KMS-11 (cell line): ENCODE measurements at regions not wholly inside any gene's neighbourhood (a gene's known extent, or its start where the extent isn't known, plus 50 kb on each side); places are given as distances from the start of the nearest gene placed in this dataset.

ENCODE experiments used
- H2AFZ ChIP-seq: fragments of 200-600 bp; sonication (generic); 2 replicates; pipeline ENCODE4 v1.6.1; 2016; ENCODE audit warnings: antibody characterized with exemption, mixed run types, low read depth
- H3K27ac ChIP-seq: fragments of 200-600 bp; sonication (generic); 2 replicates; pipeline ENCODE4 v1.6.1; 2016; ENCODE audit warnings: mild to moderate bottlenecking, mixed run types
- H3K27me3 ChIP-seq: fragments of 200-600 bp; sonication (generic); 2 replicates; pipeline ENCODE4 v1.6.1; 2017; ENCODE audit warnings: mild to moderate bottlenecking, low read depth, mixed run types, moderate library complexity; ENCODE audit not compliant: insufficient read depth
- H3K36me3 ChIP-seq: fragments of 200-600 bp; sonication (generic); 2 replicates; pipeline ENCODE4 v1.6.1; 2017; ENCODE audit warnings: mild to moderate bottlenecking, mixed run types; ENCODE audit not compliant: insufficient read depth
- H3K4me1 ChIP-seq: fragments of 200-600 bp; sonication (generic); 2 replicates; pipeline ENCODE4 v1.6.1; 2016; ENCODE audit warnings: mild to moderate bottlenecking, low read depth, mixed run types; ENCODE audit not compliant: poor library complexity, severe bottlenecking
- H3K4me2 ChIP-seq: fragments of 200-600 bp; sonication (generic); 2 replicates; pipeline ENCODE4 v1.7.0; 2016; ENCODE audit warnings: mild to moderate bottlenecking, mixed run types
- H3K4me3 ChIP-seq: fragments of 200-600 bp; sonication (generic); IDR thresholded peaks from 2 replicates; pipeline ENCODE4 v1.6.1; 2017; ENCODE audit warnings: low read depth, low read length, mixed read lengths; ENCODE audit not compliant: insufficient read depth
- H3K79me2 ChIP-seq: fragments of 200-600 bp; sonication (generic); 2 replicates; pipeline ENCODE4 v1.6.1; 2016; ENCODE audit warnings: low read depth, mixed run types; ENCODE audit not compliant: insufficient read depth
- H3K9ac ChIP-seq: fragments of 200-600 bp; sonication (generic); 2 replicates; pipeline ENCODE4 v1.6.1; 2016; ENCODE audit warnings: mild to moderate bottlenecking, mixed run types
- H4K20me1 ChIP-seq: fragments of 200-600 bp; sonication (generic); 2 replicates; pipeline ENCODE4 v1.6.1; 2016; ENCODE audit warnings: mild to moderate bottlenecking, mixed run types; ENCODE audit not compliant: insufficient read depth
- CTCF ChIP-seq: fragments of 200-600 bp; sonication (generic); conservative IDR thresholded peaks from 2 replicates; pipeline ENCODE4 v1.6.1; 2017; ENCODE audit warnings: low read depth, mild to moderate bottlenecking, antibody characterized with exemption, low read length, moderate library complexity, mixed read lengths

- no peaks in the 10 kb centered on the region for H3K79me2 ChIP-seq
Measured at GRCh38 chr2:120501591-120501990, 155.7 kb downstream of the INHBB start.

DNA sequence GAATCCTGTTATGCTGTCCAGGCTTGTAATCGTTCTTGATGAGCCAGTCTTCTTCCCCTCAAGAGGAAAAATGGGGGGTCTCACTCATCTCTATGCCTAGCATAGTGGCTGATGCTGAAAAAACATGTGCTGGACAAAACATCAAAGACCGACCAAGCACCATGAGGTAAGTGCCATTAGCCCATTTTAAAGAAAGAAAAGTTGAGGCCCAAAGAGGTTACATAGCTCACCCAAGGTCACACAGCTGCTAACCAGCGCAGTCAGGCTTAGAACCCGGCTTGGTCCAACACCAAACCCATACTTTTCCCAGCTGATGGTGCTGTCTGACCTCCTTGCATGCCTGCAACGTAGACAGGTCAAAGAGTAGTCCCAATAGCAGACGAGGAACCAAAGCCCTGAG lies 156.4 kb downstream of the INHBB start:
- no peaks in the 10 kb centered on the region for H3K36me3 ChIP-seq
- H3K9ac ChIP-seq: no peak overlapping the region
- H2AFZ ChIP-seq: no peak overlapping the region
- H3K27ac ChIP-seq: no peak overlapping the region
- H3K79me2 ChIP-seq: no peaks in the 10 kb centered on the region
- H3K4me2 ChIP-seq: no peak overlapping the region
- TF ChIP-seq CTCF: no peak
- no peaks in the 10 kb centered on the region for H4K20me1 ChIP-seq
- no peaks in the 10 kb centered on the region for H3K4me1 ChIP-seq
- no peaks in the 10 kb centered on the region for H3K27me3 ChIP-seq
- H3K4me3 ChIP-seq: no peak overlapping the region

More at GRCh38 chr2:120501591-120501990, 155.7 kb downstream of the INHBB start:
- no peak for TF ChIP-seq CTCF
- Histone ChIP-seq H3K4me2 (no peak overlapping the region), H3K36me3 (no peaks in the 10 kb centered on the region), H3K4me1 (no peaks in the 10 kb centered on the region), H2AFZ (no peak overlapping the region), H3K9ac (no peak overlapping the region), H3K27ac (no peak overlapping the region), H3K4me3 (no peak overlapping the region), H3K27me3 (no peaks in the 10 kb centered on the region), H4K20me1 (no peaks in the 10 kb centered on the region)

- no peak overlapping the region for H2AFZ ChIP-seq
Measured at GRCh38 chr2:120502761-120503160, 156.8 kb downstream of the INHBB start.

GRCh38 chr2:120503206-120503792 lies 157.4 kb downstream of the INHBB start:
- no peak for TF ChIP-seq CTCF
- no peaks in the 10 kb centered on the region for H4K20me1 ChIP-seq

More at GRCh38 chr2:120502761-120503160, 156.8 kb downstream of the INHBB start:
- no peaks in the 10 kb centered on the region for H3K4me1 ChIP-seq
- no peaks in the 10 kb centered on the region for H3K27me3 ChIP-seq
- H3K9ac ChIP-seq: no peak overlapping the region
- H3K4me2 ChIP-seq: no peak overlapping the region
- H3K79me2 ChIP-seq: no peaks in the 10 kb centered on the region
- H3K27ac ChIP-seq: no peak overlapping the region
- H3K36me3 ChIP-seq: no peaks in the 10 kb centered on the region
- no peaks in the 10 kb centered on the region for H4K20me1 ChIP-seq
- no peak for TF ChIP-seq CTCF
- H3K4me3 ChIP-seq: no peak overlapping the region

More at GRCh38 chr2:120503206-120503792, 157.4 kb downstream of the INHBB start:
- Histone ChIP-seq H3K36me3 (no peaks in the 10 kb centered on the region), H3K27me3 (no peaks in the 10 kb centered on the region), H3K27ac (no peak overlapping the region), H3K79me2 (no peaks in the 10 kb centered on the region), H3K9ac (no peak overlapping the region), H3K4me3 (no peak overlapping the region), H3K4me2 (no peak overlapping the region), H2AFZ (no peak overlapping the region), H3K4me1 (no peaks in the 10 kb centered on the region)
